Activated CD4-positive, CD25-positive, alpha-beta regulatory T cell treated with anti-CD3 and anti-CD28 coated beads, Interleukin-2, amount 50 U/mL, for 24 hours (primary cell): ENCODE measurements at regions not wholly inside any gene's neighbourhood (a gene's known extent, or its start where the extent isn't known, plus 50 kb on each side); places are given as distances from the start of the nearest gene placed in this dataset.

ENCODE experiments used
- ATAC-seq, 2 donors: fragments of 150-1000 bp; cut with Tn5 transposase; one replicate each; pipeline ENCODE4 v1.10.0; 2021; ENCODE audit warnings: mild to moderate bottlenecking in 1 of 2, moderate library complexity in 1 of 2

GRCh38 chr20:12597551-12597950 is 411.2 kb upstream of the SPTLC3 start:
- no peak for ATAC-seq

- no peak for ATAC-seq
These were observed 409.9 kb upstream of the SPTLC3 start for GRCh38 chr20:12598894-12599293.

- no peak for ATAC-seq
These were observed 409.3 kb upstream of the SPTLC3 start for GRCh38 chr20:12599494-12599893.

GRCh38 chr20:12605751-12606150 is 403.0 kb upstream of the SPTLC3 start:
- ATAC-seq = no peak

GRCh38 chr20:12610871-12611270 is 397.9 kb upstream of the SPTLC3 start:
- no peak for ATAC-seq

GRCh38 chr20:12614764-12615163 is 394.0 kb upstream of the SPTLC3 start:
- no peak for ATAC-seq

GRCh38 chr20:12617076-12617475 is 391.7 kb upstream of the SPTLC3 start:
- ATAC-seq = no peak

GRCh38 chr20:12623870-12624269 is 384.9 kb upstream of the SPTLC3 start:
- no peak for ATAC-seq

GRCh38 chr20:12627485-12627884 is 381.3 kb upstream of the SPTLC3 start:
- ATAC-seq = no peak

- ATAC-seq = no peak
These were observed 370.0 kb upstream of the SPTLC3 start for GRCh38 chr20:12638633-12639312.

- ATAC-seq = no peak
These were observed 368.5 kb upstream of the SPTLC3 start for GRCh38 chr20:12640251-12640650.

GRCh38 chr20:12641619-12642018 is 367.2 kb upstream of the SPTLC3 start:
- no peak for ATAC-seq

- no peak for ATAC-seq
These were observed 364.3 kb upstream of the SPTLC3 start for GRCh38 chr20:12644461-12644860.

- no peak for ATAC-seq
These were observed 359.5 kb upstream of the SPTLC3 start for GRCh38 chr20:12649234-12649633.

- no peak for ATAC-seq
These were observed 355.1 kb upstream of the SPTLC3 start for GRCh38 chr20:12653642-12654041.

- no peak for ATAC-seq
These were observed 348.8 kb upstream of the SPTLC3 start for GRCh38 chr20:12659942-12660341.

- no peak for ATAC-seq
These were observed 347.9 kb upstream of the SPTLC3 start for GRCh38 chr20:12660918-12661317.

GRCh38 chr20:12670301-12670700 is 338.5 kb upstream of the SPTLC3 start:
- ATAC-seq = no peak

GRCh38 chr20:12673352-12673751 is 335.4 kb upstream of the SPTLC3 start:
- no peak for ATAC-seq

GRCh38 chr20:12677925-12678324 is 330.8 kb upstream of the SPTLC3 start:
- no peak for ATAC-seq

- no peak for ATAC-seq
These were observed 329.3 kb upstream of the SPTLC3 start for GRCh38 chr20:12679447-12679846.

- ATAC-seq = no peak
These were observed 326.2 kb upstream of the SPTLC3 start for GRCh38 chr20:12682613-12683012.

- ATAC-seq = no peak
These were observed 321.3 kb upstream of the SPTLC3 start for GRCh38 chr20:12687476-12687875.

GRCh38 chr20:12695937-12696336 is 312.8 kb upstream of the SPTLC3 start:
- ATAC-seq = no peak

GRCh38 chr20:12698817-12699216 is 310.0 kb upstream of the SPTLC3 start:
- ATAC-seq = no peak
